Adrenal gland (tissue), 5 donors: ENCODE measurements at regions not wholly inside any gene's neighbourhood (a gene's known extent, or its start where the extent isn't known, plus 50 kb on each side); places are given as distances from the start of the nearest gene placed in this dataset.

Source experiments
- POLR2A ChIP-seq, 2 donors: fragments of 450-650 bp; IDR thresholded peaks; one replicate each; pipeline ENCODE4 v1.6.1; 2017; ENCODE audit warnings: antibody characterized with exemption in 2 of 2, mild to moderate bottlenecking in 2 of 2, moderate library complexity in 1 of 2
- TF ChIP-seq, protein P1 (sequence below), 6 experiments: fragments of 450-650 bp in 4 of 6; fragments of 200-600 bp in 2 of 6; sonication (generic) in 1 of 6; IDR thresholded peaks; 1 replicate in 5 of 6; 2 replicates in 1 of 6; pipeline versions ENCODE4 v1.5.1 to v1.8.0; 2016 to 2021; ENCODE audit warnings: antibody characterized with exemption in 6 of 6, mild to moderate bottlenecking in 2 of 6, moderate library complexity in 1 of 6
- donor health status: DM: no; HTN: no; CAD: no.

DNA sequence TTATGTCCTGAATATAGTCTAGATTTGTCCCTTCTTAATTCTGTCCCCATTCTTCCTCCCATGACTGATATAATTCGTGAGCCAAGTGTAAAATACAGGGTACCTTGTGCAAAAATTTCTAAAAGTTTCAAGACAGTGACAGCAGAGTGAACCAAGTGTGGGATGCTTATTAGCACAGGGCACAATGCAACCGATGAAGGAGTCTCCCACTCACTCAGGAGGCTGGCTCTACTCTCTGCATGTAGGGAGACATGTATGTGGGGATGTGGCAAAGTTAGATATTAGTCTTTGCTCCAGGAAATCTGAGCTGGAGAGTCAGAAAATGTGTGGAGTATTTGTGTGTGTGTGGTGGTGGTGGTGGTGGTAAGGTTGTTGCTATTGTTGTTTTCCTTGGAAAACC lies 305.9 kb downstream of the CHL1 start:
- TF ChIP-seq, protein P1, sequence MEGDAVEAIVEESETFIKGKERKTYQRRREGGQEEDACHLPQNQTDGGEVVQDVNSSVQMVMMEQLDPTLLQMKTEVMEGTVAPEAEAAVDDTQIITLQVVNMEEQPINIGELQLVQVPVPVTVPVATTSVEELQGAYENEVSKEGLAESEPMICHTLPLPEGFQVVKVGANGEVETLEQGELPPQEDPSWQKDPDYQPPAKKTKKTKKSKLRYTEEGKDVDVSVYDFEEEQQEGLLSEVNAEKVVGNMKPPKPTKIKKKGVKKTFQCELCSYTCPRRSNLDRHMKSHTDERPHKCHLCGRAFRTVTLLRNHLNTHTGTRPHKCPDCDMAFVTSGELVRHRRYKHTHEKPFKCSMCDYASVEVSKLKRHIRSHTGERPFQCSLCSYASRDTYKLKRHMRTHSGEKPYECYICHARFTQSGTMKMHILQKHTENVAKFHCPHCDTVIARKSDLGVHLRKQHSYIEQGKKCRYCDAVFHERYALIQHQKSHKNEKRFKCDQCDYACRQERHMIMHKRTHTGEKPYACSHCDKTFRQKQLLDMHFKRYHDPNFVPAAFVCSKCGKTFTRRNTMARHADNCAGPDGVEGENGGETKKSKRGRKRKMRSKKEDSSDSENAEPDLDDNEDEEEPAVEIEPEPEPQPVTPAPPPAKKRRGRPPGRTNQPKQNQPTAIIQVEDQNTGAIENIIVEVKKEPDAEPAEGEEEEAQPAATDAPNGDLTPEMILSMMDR (IDR thresholded peaks at IDR 0.05): no peak
- TF ChIP-seq POLR2A (IDR thresholded peaks at IDR 0.05): no peak
